Endothelial cell of umbilical vein (primary cell): ENCODE measurements at regions not wholly inside any gene's neighbourhood (a gene's known extent, or its start where the extent isn't known, plus 50 kb on each side); places are given as distances from the start of the nearest gene placed in this dataset.

Experiments
- BruUV-seq: library from RNA; stranded (reverse); fragments of 400-500 nt; replicated peaks from 2 replicates; lab custom pipeline; 2021; lab: Mats Ljungman, UMichigan
- CTCF ChIA-PET: fragments of 300-600, 350-600 bp; sonication (Branson Sonifier 250); formaldehyde crosslinking; loops from one replicate; lab custom pipeline; 2021; ENCODE audit warnings: antibody characterized with exemption, inconsistent platforms; lab: Charles Lee
- POLR2A ChIA-PET: fragments of 300-600, 350-600 bp; sonication (Branson Sonifier 250); formaldehyde crosslinking; loops from one replicate; lab custom pipeline; 2021; ENCODE audit warnings: antibody characterized with exemption, inconsistent platforms; lab: Charles Lee
- DNase-seq: peaks from one replicate; pipeline ENCODE4 v3.0.0-alpha.2; 2011; ENCODE audit warnings: low read depth, low spot score
- FAIRE-seq: peaks from 2 replicates; lab custom pipeline; 2011; peaks lifted over from hg19 to GRCh38; lab: Jason Lieb, UNC
- H2AFZ ChIP-seq: 2 replicates; pipeline ENCODE4 v1.6.0; 2012; ENCODE audit warnings: low read depth, low read length, control low read depth, inconsistent platforms
- H3K27ac ChIP-seq: 2 replicates; pipeline ENCODE4 v1.5.1; 2011; ENCODE audit warnings: low read depth, mild to moderate bottlenecking, control low read depth, low read length, moderate library complexity; ENCODE audit not compliant: insufficient read depth
- H3K27me3 ChIP-seq, 2 experiments: 2 replicates each; pipeline versions ENCODE4 v1.6.0 to v1.6.1; 2011; ENCODE audit warnings: low read length in 2 of 2, mixed read lengths in 1 of 2; ENCODE audit not compliant: control insufficient read depth in 2 of 2, insufficient read depth in 2 of 2
- H3K36me3 ChIP-seq, 2 experiments: 2 replicates in 1 of 2; 3 replicates in 1 of 2; pipeline ENCODE4 v1.5.1; 2011; ENCODE audit warnings: low read length in 2 of 2, mild to moderate bottlenecking in 1 of 2, moderate library complexity in 1 of 2; ENCODE audit not compliant: control insufficient read depth in 2 of 2, insufficient read depth in 2 of 2; ENCODE audit errors: extremely low read depth in 1 of 2
- H3K4me1 ChIP-seq: 3 replicates; pipeline ENCODE4 v1.5.1; 2011; ENCODE audit warnings: mild to moderate bottlenecking, low read length; ENCODE audit not compliant: control insufficient read depth, insufficient read depth; ENCODE audit errors: extremely low read depth
- H3K4me2 ChIP-seq: 2 replicates; pipeline ENCODE4 v1.6.1; 2011; ENCODE audit warnings: low read length, control low read depth, mixed read lengths; ENCODE audit not compliant: insufficient read depth
- H3K4me3 ChIP-seq, 3 experiments: fragments of 200-600 bp in 1 of 3; sonication (generic), shearing (Covaris generic) in 1 of 3; replicated peaks in 1 of 3; 2 replicates each; pipeline ENCODE4 v1.5.1; 2011 to 2016; ENCODE audit warnings: control low read depth in 3 of 3, low read length in 3 of 3, mild to moderate bottlenecking in 2 of 3, inconsistent platforms in 1 of 3, low read depth in 1 of 3, moderate library complexity in 1 of 3; ENCODE audit not compliant: insufficient read depth in 1 of 3
- H3K79me2 ChIP-seq: 2 replicates; pipeline ENCODE4 v1.6.0; 2012; ENCODE audit warnings: low read length, inconsistent platforms; ENCODE audit not compliant: control insufficient read depth, insufficient read depth
- H3K9ac ChIP-seq: replicated peaks from 2 replicates; pipeline ENCODE3; 2011; ENCODE audit warnings: low read length, control low read depth; ENCODE audit not compliant: insufficient read depth; ENCODE audit errors: extremely low read depth
- H3K9me1 ChIP-seq: replicated peaks from 3 replicates; pipeline ENCODE4 v1.6.0; 2011; ENCODE audit warnings: mild to moderate bottlenecking, low read length; ENCODE audit not compliant: control insufficient read depth, insufficient read depth; ENCODE audit errors: extremely low read depth
- H3K9me3 ChIP-seq: replicated peaks from 2 replicates; pipeline ENCODE4 v1.5.1; 2012; ENCODE audit warnings: low read length, inconsistent platforms; ENCODE audit not compliant: control insufficient read depth, insufficient read depth
- H4K20me1 ChIP-seq: replicated peaks from 2 replicates; pipeline ENCODE3; 2011; ENCODE audit warnings: mild to moderate bottlenecking, low read length; ENCODE audit not compliant: control insufficient read depth, insufficient read depth; ENCODE audit errors: extremely low read depth
- EZH2 ChIP-seq: IDR thresholded peaks from 2 replicates; pipeline ENCODE4 v1.6.1; 2012; ENCODE audit warnings: borderline replicate concordance, low read depth, mild to moderate bottlenecking, moderate library complexity, low read length, inconsistent platforms; ENCODE audit not compliant: severe bottlenecking
- FOS ChIP-seq: IDR thresholded peaks from 2 replicates; pipeline ENCODE4 v1.6.1; 2011; ENCODE audit warnings: mild to moderate bottlenecking, low read length, moderate library complexity, borderline replicate concordance; ENCODE audit not compliant: insufficient read depth
- GATA2 ChIP-seq: IDR thresholded peaks from 2 replicates; pipeline ENCODE4 v1.7.0; 2011; ENCODE audit warnings: low read depth, mild to moderate bottlenecking, moderate library complexity, mixed read lengths, low read length; ENCODE audit not compliant: insufficient read length, insufficient read depth
- JUN ChIP-seq: IDR thresholded peaks from 2 replicates; pipeline ENCODE4 v1.6.1; 2011; ENCODE audit warnings: borderline replicate concordance, low read depth; ENCODE audit not compliant: insufficient read length, insufficient read depth
- MYC ChIP-seq: IDR thresholded peaks from one replicate; pipeline ENCODE4 v1.6.1; 2011; ENCODE audit warnings: mild to moderate bottlenecking, low read depth, low read length
- POLR2A ChIP-seq: IDR thresholded peaks from 2 replicates; pipeline ENCODE4 v1.6.1; 2012; ENCODE audit warnings: low read depth, mild to moderate bottlenecking, control low read depth, low read length
- POLR2AphosphoS5 ChIP-seq: IDR thresholded peaks from 2 replicates; pipeline ENCODE4 v1.6.1; 2012; ENCODE audit warnings: low read depth, mild to moderate bottlenecking, control low read depth, low read length, moderate library complexity; ENCODE audit not compliant: insufficient read depth
- dilution Hi-C: fragments of 300-500 bp; cut with MboI; formaldehyde crosslinking; loops from one replicate; pipeline ENCODE4 v1.15.0; 2019; ENCODE audit warnings: low sequenced_read_pairs; ENCODE audit not compliant: extremely low pct_ligation_motif_present
- intact Hi-C: fragments of 100-400 bp; cut with micrococcal nuclease; formaldehyde crosslinking; loops from one replicate; pipeline ENCODE4 v1.10.0; 2022
- TF ChIP-seq, protein P1 (sequence below): IDR thresholded peaks from 2 replicates; pipeline ENCODE4 v1.6.1; 2011; ENCODE audit not compliant: insufficient read depth, insufficient read length
- TF ChIP-seq, protein P2 (sequence below), 2 donors: IDR thresholded peaks; 1 replicate in 1 of 2; 2 replicates in 1 of 2; pipeline ENCODE4 v1.5.1; 2011; ENCODE audit warnings: low read length in 2 of 2, mild to moderate bottlenecking in 2 of 2, moderate library complexity in 2 of 2, control low read depth in 1 of 2, inconsistent platforms in 1 of 2, low read depth in 1 of 2; ENCODE audit not compliant: insufficient read depth in 1 of 2; ENCODE audit errors: extremely low read depth in 1 of 2

DNA sequence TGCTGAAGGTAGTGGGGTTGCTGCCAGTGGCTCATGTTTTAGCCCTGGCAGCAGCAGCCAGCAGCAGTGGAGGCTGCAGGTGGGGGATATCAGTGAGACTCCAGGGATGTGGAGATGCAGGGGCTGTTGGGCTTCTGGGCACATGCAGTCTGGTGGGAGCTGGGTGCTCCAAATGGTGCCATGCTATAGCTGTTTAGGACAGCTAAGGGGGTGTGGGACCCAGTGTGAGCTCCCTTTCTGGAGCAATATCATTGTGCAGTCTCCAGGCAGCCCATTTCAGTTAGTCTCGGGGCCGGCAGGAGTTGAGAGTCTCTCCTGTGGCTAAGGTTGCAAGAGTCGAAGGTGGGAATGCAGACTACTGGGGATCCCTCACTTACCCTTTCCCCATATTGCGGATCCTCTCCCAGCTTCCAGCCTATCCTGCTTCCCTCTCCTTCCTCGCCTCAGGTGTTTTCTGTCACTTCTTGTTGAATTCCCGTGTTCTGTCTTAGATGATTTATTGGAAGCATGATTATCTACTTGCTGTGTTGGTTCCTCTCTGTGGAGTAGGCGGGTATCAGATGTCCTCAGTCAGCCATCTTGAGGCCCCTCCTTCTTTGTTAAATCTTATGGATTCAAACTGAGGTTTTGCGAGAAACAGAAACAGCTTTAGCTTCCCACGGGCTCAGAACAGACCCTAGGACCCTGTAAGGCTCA lies 112.0 kb downstream of the FAM43A start:
- TF ChIP-seq EZH2 (no peak), FOS (no peak), MYC (no peak), JUN (no peak), GATA2 (no peak), POLR2A (no peak), POLR2AphosphoS5 (no peak)
- TF ChIP-seq, protein P1, sequence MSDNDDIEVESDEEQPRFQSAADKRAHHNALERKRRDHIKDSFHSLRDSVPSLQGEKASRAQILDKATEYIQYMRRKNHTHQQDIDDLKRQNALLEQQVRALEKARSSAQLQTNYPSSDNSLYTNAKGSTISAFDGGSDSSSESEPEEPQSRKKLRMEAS = no peak
- TF ChIP-seq, protein P2, sequence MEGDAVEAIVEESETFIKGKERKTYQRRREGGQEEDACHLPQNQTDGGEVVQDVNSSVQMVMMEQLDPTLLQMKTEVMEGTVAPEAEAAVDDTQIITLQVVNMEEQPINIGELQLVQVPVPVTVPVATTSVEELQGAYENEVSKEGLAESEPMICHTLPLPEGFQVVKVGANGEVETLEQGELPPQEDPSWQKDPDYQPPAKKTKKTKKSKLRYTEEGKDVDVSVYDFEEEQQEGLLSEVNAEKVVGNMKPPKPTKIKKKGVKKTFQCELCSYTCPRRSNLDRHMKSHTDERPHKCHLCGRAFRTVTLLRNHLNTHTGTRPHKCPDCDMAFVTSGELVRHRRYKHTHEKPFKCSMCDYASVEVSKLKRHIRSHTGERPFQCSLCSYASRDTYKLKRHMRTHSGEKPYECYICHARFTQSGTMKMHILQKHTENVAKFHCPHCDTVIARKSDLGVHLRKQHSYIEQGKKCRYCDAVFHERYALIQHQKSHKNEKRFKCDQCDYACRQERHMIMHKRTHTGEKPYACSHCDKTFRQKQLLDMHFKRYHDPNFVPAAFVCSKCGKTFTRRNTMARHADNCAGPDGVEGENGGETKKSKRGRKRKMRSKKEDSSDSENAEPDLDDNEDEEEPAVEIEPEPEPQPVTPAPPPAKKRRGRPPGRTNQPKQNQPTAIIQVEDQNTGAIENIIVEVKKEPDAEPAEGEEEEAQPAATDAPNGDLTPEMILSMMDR (IDR thresholded peaks at IDR 0.05; ENCODE audit: extremely low read depth in 1 of 2, insufficient read depth in 1 of 2, low read depth in 1 of 2, low read length in 2 of 2) = no peak
- no peaks in the 10 kb centered on the region for H3K27me3 ChIP-seq
- no peak overlapping the region for H3K9ac ChIP-seq
- H3K4me3 ChIP-seq = no peak overlapping the region
- no peaks in the 10 kb centered on the region for H3K9me1 ChIP-seq
- dilution Hi-C loops = no loop called here
- no peak overlapping the region for H3K4me2 ChIP-seq
- H4K20me1 ChIP-seq = no peaks in the 10 kb centered on the region
- H3K27ac ChIP-seq = no peak overlapping the region
- H3K36me3 ChIP-seq = no peaks in the 10 kb centered on the region
- intact Hi-C loops = no loop called here
- ChIA-PET POLR2A (no interaction called here), CTCF (interaction anchor here (1.8 kb wide), 1 partner anchor 17 kb away, joined by 4 read pairs; no protein-coding TSS in a partner anchor)
- no peaks in the 10 kb centered on the region for H3K9me3 ChIP-seq
- FAIRE-seq (no peak), DNase-seq (no peak)
- no peaks in the 10 kb centered on the region for H3K79me2 ChIP-seq
- no peak overlapping the region for H2AFZ ChIP-seq
- no TSS peak for BruUV-seq
- no peaks in the 10 kb centered on the region for H3K4me1 ChIP-seq
